CD8-positive, alpha-beta memory T cell (primary cell): ENCODE measurements at regions not wholly inside any gene's neighbourhood (a gene's known extent, or its start where the extent isn't known, plus 50 kb on each side); places are given as distances from the start of the nearest gene placed in this dataset.
A peak's percentile ranks its signal among the peaks of the same experiment; 100 is the strongest.

Experiments
- CTCF ChIA-PET: fragments of 350-600 bp; sonication (Branson Sonifier 250); formaldehyde crosslinking; loops from one replicate; lab custom pipeline; 2021; ENCODE audit warnings: antibody characterized with exemption; lab: Charles Lee
- POLR2A ChIA-PET: fragments of 350-600 bp; sonication (Branson Sonifier 250); formaldehyde crosslinking; loops from one replicate; lab custom pipeline; 2021; ENCODE audit warnings: antibody characterized with exemption; lab: Charles Lee
- DNase-seq, 5 donors: peaks; one replicate each; pipeline versions ENCODE4 v3.0.0 to v3.0.0-alpha.2; 2020 to 2022; ENCODE audit warnings: mixed read lengths in 1 of 5
- H3K27ac ChIP-seq: one replicate; pipeline ENCODE4 v1.7.0; 2013; ENCODE audit warnings: low read depth, mild to moderate bottlenecking, low read length, moderate library complexity
- H3K27me3 ChIP-seq: 2 replicates; pipeline ENCODE4 v1.7.0; 2013; ENCODE audit warnings: low read length, mild to moderate bottlenecking; ENCODE audit not compliant: insufficient read depth, poor library complexity, severe bottlenecking
- H3K36me3 ChIP-seq: 2 replicates; pipeline ENCODE4 v1.7.0; 2013; ENCODE audit warnings: mild to moderate bottlenecking, low read length, moderate library complexity; ENCODE audit not compliant: insufficient read depth
- H3K4me1 ChIP-seq: 2 replicates; pipeline ENCODE4 v1.7.0; 2013; ENCODE audit warnings: mild to moderate bottlenecking, low read length, moderate library complexity; ENCODE audit not compliant: insufficient read depth
- H3K4me3 ChIP-seq: 2 replicates; pipeline ENCODE4 v1.7.0; 2013; ENCODE audit warnings: mild to moderate bottlenecking, low read length
- H3K9me3 ChIP-seq: 2 replicates; pipeline ENCODE4 v1.7.0; 2013; ENCODE audit warnings: mild to moderate bottlenecking, low read length
- H3K27ac Mint-ChIP-seq, 8 donors: one replicate each; pipeline ENCODE4 v1.8.0; 2020 to 2021; ENCODE audit warnings: mixed read lengths in 8 of 8, mild to moderate bottlenecking in 6 of 8, inconsistent platforms in 3 of 8, moderate library complexity in 3 of 8
- H3K27me3 Mint-ChIP-seq, 2 donors: one replicate each; pipeline ENCODE4 v1.8.0; 2020 to 2021; ENCODE audit warnings: mixed read lengths in 2 of 2, mild to moderate bottlenecking in 1 of 2, moderate library complexity in 1 of 2
- H3K36me3 Mint-ChIP-seq, 3 donors: one replicate each; pipeline ENCODE4 v1.8.0; 2020 to 2021; ENCODE audit warnings: mixed read lengths in 3 of 3, inconsistent platforms in 1 of 3, mild to moderate bottlenecking in 1 of 3
- H3K4me1 Mint-ChIP-seq, 3 donors: one replicate each; pipeline ENCODE4 v1.8.0; 2020 to 2021; ENCODE audit warnings: mixed read lengths in 3 of 3, inconsistent platforms in 1 of 3, mild to moderate bottlenecking in 1 of 3
- H3K4me3 Mint-ChIP-seq, 7 donors: one replicate each; pipeline ENCODE4 v1.8.0; 2020 to 2021; ENCODE audit warnings: mixed read lengths in 7 of 7, mild to moderate bottlenecking in 6 of 7, moderate library complexity in 4 of 7, inconsistent platforms in 2 of 7
- H3K9me3 Mint-ChIP-seq, 5 donors: one replicate each; pipeline ENCODE4 v1.8.0; 2020 to 2022; ENCODE audit warnings: mixed read lengths in 5 of 5, mild to moderate bottlenecking in 3 of 5, moderate library complexity in 2 of 5, inconsistent platforms in 1 of 5

GRCh38 chr14:44204061-44204835 is 302.8 kb downstream of the FSCB start:
- Histone ChIP-seq H3K27ac (no peak overlapping the region), H3K9me3 (no peaks in the 10 kb centered on the region), H3K4me1 (no peaks in the 10 kb centered on the region), H3K4me3 (no peak overlapping the region), H3K36me3 (no peaks in the 10 kb centered on the region), H3K27me3 (no peaks in the 10 kb centered on the region)
- H3K27me3 Mint-ChIP-seq: no peaks in the 10 kb centered on the region
- peaks cover 0 to 32% (median 4%) of the 10 kb centered on the region in 5 donors for H3K9me3 Mint-ChIP-seq
- peak overlapping the region in 1 of 8 donors; percentile 26 for H3K27ac Mint-ChIP-seq
- H3K4me3 Mint-ChIP-seq: no peak overlapping the region
- ChIA-PET POLR2A (no interaction called here), CTCF (no interaction called here)
- H3K4me1 Mint-ChIP-seq: no peaks in the 10 kb centered on the region
- H3K36me3 Mint-ChIP-seq: no peaks in the 10 kb centered on the region
- DNase-seq: no peak

GRCh38 chr14:44180975-44181374 is 326.1 kb downstream of the FSCB start:
- Mint-ChIP-seq H3K27me3 (no peaks in the 10 kb centered on the region), H3K4me3 (no peak overlapping the region), H3K36me3 (no peaks in the 10 kb centered on the region), H3K27ac (no peak overlapping the region), H3K9me3 (peaks cover 8 to 26% (median 12%) of the 10 kb centered on the region in 5 donors), H3K4me1 (no peaks in the 10 kb centered on the region)
- H3K4me1 ChIP-seq: no peaks in the 10 kb centered on the region
- no peak overlapping the region for H3K27ac ChIP-seq
- no peaks in the 10 kb centered on the region for H3K36me3 ChIP-seq
- ChIA-PET CTCF (no interaction called here), POLR2A (no interaction called here)
- H3K4me3 ChIP-seq: no peak overlapping the region
- DNase-seq: no peak
- no peaks in the 10 kb centered on the region for H3K27me3 ChIP-seq
- H3K9me3 ChIP-seq: no peaks in the 10 kb centered on the region

- no peaks in the 10 kb centered on the region for H3K4me1 Mint-ChIP-seq
- Histone ChIP-seq H3K27ac (no peak overlapping the region), H3K9me3 (no peaks in the 10 kb centered on the region), H3K4me1 (no peaks in the 10 kb centered on the region), H3K27me3 (no peaks in the 10 kb centered on the region), H3K4me3 (no peak overlapping the region), H3K36me3 (no peaks in the 10 kb centered on the region)
- no peaks in the 10 kb centered on the region for H3K27me3 Mint-ChIP-seq
- ChIA-PET CTCF (no interaction called here), POLR2A (no interaction called here)
- H3K27ac Mint-ChIP-seq: no peak overlapping the region
- peaks cover 2 to 28% (median 9%) of the 10 kb centered on the region in 5 donors for H3K9me3 Mint-ChIP-seq
- H3K36me3 Mint-ChIP-seq: no peaks in the 10 kb centered on the region
- DNase-seq: no peak
- H3K4me3 Mint-ChIP-seq: no peak overlapping the region
These were observed 336.5 kb downstream of the FSCB start for GRCh38 chr14:44170556-44170955.

GRCh38 chr14:44170101-44170500 is 337.0 kb downstream of the FSCB start:
- Histone ChIP-seq H3K27me3 (no peaks in the 10 kb centered on the region), H3K4me1 (no peaks in the 10 kb centered on the region), H3K36me3 (no peaks in the 10 kb centered on the region), H3K27ac (no peak overlapping the region), H3K4me3 (no peak overlapping the region), H3K9me3 (no peaks in the 10 kb centered on the region)
- no peak for DNase-seq
- ChIA-PET POLR2A (no interaction called here), CTCF (no interaction called here)
- H3K27ac Mint-ChIP-seq: no peak overlapping the region
- no peak overlapping the region for H3K4me3 Mint-ChIP-seq
- H3K9me3 Mint-ChIP-seq: peaks cover 2 to 25% (median 6%) of the 10 kb centered on the region in 5 donors
- H3K27me3 Mint-ChIP-seq: no peaks in the 10 kb centered on the region
- H3K4me1 Mint-ChIP-seq: no peaks in the 10 kb centered on the region
- H3K36me3 Mint-ChIP-seq: no peaks in the 10 kb centered on the region

- POLR2A ChIA-PET: no interaction called here
- CTCF ChIA-PET: no interaction called here
- no peaks in the 10 kb centered on the region for H3K27me3 ChIP-seq
These were observed 338.5 kb downstream of the FSCB start for GRCh38 chr14:44168566-44168965.

GRCh38 chr14:44166611-44167010 is 340.5 kb downstream of the FSCB start:
- H3K36me3 ChIP-seq: no peaks in the 10 kb centered on the region
- no peak overlapping the region for H3K4me3 ChIP-seq
- Mint-ChIP-seq H3K27ac (no peak overlapping the region), H3K4me3 (no peak overlapping the region), H3K36me3 (no peaks in the 10 kb centered on the region), H3K4me1 (no peaks in the 10 kb centered on the region), H3K9me3 (peaks cover 2 to 30% (median 2%) of the 10 kb centered on the region in 5 donors), H3K27me3 (no peaks in the 10 kb centered on the region)
- no peak overlapping the region for H3K27ac ChIP-seq
- ChIA-PET POLR2A (no interaction called here), CTCF (no interaction called here)
- H3K27me3 ChIP-seq: no peaks in the 10 kb centered on the region
- H3K4me1 ChIP-seq: no peaks in the 10 kb centered on the region
- no peaks in the 10 kb centered on the region for H3K9me3 ChIP-seq
- no peak for DNase-seq

More at GRCh38 chr14:44168566-44168965, 338.5 kb downstream of the FSCB start:
- Histone ChIP-seq H3K36me3 (no peaks in the 10 kb centered on the region), H3K9me3 (no peaks in the 10 kb centered on the region), H3K4me1 (no peaks in the 10 kb centered on the region), H3K27ac (no peak overlapping the region), H3K4me3 (no peak overlapping the region)
- Mint-ChIP-seq H3K27ac (no peak overlapping the region), H3K4me3 (no peak overlapping the region), H3K36me3 (no peaks in the 10 kb centered on the region), H3K4me1 (no peaks in the 10 kb centered on the region), H3K27me3 (no peaks in the 10 kb centered on the region), H3K9me3 (peaks cover 2 to 24% (median 2%) of the 10 kb centered on the region in 5 donors)
- no peak for DNase-seq

- Histone ChIP-seq H3K27me3 (no peaks in the 10 kb centered on the region), H3K4me1 (no peaks in the 10 kb centered on the region), H3K36me3 (no peaks in the 10 kb centered on the region), H3K9me3 (no peaks in the 10 kb centered on the region), H3K4me3 (no peak overlapping the region), H3K27ac (no peak overlapping the region)
- DNase-seq: no peak
- ChIA-PET CTCF (no interaction called here), POLR2A (no interaction called here)
- Mint-ChIP-seq H3K27me3 (no peaks in the 10 kb centered on the region), H3K9me3 (peaks cover 2 to 29% (median 2%) of the 10 kb centered on the region in 5 donors), H3K27ac (no peak overlapping the region), H3K4me1 (no peaks in the 10 kb centered on the region), H3K4me3 (no peak overlapping the region), H3K36me3 (no peaks in the 10 kb centered on the region)
These were observed 341.1 kb downstream of the FSCB start for GRCh38 chr14:44165936-44166335.

- Histone ChIP-seq H3K27ac (no peak overlapping the region), H3K4me3 (no peak overlapping the region), H3K9me3 (no peaks in the 10 kb centered on the region), H3K36me3 (no peaks in the 10 kb centered on the region), H3K4me1 (no peaks in the 10 kb centered on the region), H3K27me3 (no peaks in the 10 kb centered on the region)
- Mint-ChIP-seq H3K4me3 (no peak overlapping the region), H3K36me3 (no peaks in the 10 kb centered on the region), H3K4me1 (no peaks in the 10 kb centered on the region), H3K9me3 (peaks cover 0 to 27% (median 0%) of the 10 kb centered on the region in 5 donors), H3K27me3 (no peaks in the 10 kb centered on the region), H3K27ac (no peak overlapping the region)
- POLR2A ChIA-PET: no interaction called here
- CTCF ChIA-PET: no interaction called here
- no peak for DNase-seq
These were observed 341.8 kb downstream of the FSCB start for GRCh38 chr14:44165286-44165685.
